Skeletal muscle cell (primary cell): ENCODE measurements at regions not wholly inside any gene's neighbourhood (a gene's known extent, or its start where the extent isn't known, plus 50 kb on each side); places are given as distances from the start of the nearest gene placed in this dataset.
"Not testable (repeated sequence)": the region's sequence is repeated elsewhere in the genome, so short reads cannot be mapped to it uniquely, and the experiment has no call there.

ENCODE experiments used
- DNase-seq: peaks from one replicate; pipeline ENCODE4 v3.0.0-alpha.2; 2010; ENCODE audit warnings: low read depth
- H3K4me3 ChIP-seq: 2 replicates; pipeline ENCODE4 v1.5.1; 2011; ENCODE audit warnings: low read depth, mild to moderate bottlenecking, control low read depth, low read length, moderate library complexity

GRCh38 chr3:147162743-147163142, 243.6 kb downstream of the ZIC4 start:
- DNase-seq: no peak
- no peak overlapping the region for H3K4me3 ChIP-seq

GRCh38 chr3:147161833-147162232, 244.5 kb downstream of the ZIC4 start:
- H3K4me3 ChIP-seq: no peak overlapping the region
- no peak for DNase-seq

DNA sequence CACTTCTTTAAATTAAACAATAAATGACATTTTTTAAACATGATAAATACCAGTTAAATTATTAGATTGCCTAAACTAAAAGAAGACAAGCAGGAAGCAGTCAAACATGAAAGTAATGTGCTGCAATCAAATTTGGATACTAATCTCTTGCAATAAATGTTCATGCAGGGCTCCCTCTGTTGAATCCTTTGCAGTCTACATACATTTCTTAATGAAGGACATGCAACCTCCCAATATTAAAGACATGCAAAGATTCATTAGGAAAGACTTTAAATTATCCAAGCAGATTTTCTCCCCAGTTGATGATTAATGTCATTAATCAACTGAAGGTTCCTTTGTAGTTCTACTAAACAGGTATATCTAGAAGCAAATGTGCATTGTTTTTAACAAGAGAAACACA, 245.4 kb downstream of the ZIC4 start:
- DNase-seq: no peak
- no peak overlapping the region for H3K4me3 ChIP-seq

- H3K4me3 ChIP-seq: no peak overlapping the region
- no peak for DNase-seq
Measured at GRCh38 chr3:147159141-147159540, 247.2 kb downstream of the ZIC4 start.

- no peak overlapping the region for H3K4me3 ChIP-seq
- DNase-seq: peak; percentile 2
Measured at GRCh38 chr3:147157631-147158030, 248.7 kb downstream of the ZIC4 start.

DNA sequence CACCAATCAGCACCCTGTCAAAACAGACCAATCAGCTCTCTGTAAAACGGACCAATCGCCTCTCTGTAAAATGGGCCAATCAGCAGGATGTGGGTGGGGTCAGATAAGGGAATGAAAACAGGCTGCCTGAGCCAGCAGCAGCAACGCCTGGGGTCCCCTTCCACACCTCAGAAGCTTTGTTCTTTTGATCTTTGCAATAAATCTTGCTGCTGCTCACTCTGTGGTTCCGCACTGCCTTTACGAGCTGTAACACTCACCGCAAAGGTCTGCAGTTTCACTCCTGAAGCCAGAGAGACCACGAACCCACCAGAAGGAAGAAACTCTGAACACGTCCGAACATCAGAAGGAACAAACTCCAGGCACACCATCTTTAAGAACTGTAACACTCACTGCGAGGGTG, 251.4 kb downstream of the ZIC4 start:
- DNase-seq, H3K4me3 ChIP-seq: not testable (repeated sequence)

DNA sequence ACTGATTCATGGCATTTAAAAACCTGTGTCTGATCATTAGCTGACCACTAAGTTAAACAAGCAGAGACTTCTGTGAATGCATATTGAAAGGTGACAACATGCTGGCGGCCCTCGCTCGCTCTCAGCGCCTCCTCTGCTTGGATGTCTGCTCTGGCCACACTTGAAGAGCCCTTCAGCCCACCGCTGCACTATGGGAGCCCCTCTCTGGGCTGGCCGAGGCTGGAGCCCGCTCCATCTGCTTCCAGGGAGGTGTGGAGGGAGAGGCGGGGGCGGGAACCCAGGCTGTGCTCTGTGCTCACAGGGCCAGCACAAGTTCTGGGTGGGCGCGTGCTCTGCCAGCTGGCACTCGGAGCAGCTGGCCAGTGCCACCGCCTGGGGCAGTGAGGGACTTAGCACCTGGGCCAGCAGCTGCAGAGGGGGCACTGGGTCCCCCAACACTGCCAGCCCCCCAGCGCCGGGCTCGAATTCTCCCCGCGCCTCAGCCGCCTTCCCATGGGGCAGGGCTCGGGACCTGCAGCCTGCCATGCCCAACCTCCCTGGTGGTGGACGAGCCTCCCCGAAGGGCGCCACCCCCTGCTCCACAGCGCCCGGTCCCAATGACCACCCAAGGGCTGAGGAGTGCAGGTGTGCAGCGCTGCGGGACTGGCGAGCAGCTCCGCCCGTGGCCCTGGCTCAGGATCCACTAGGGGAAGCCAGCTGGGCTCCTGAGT, 252.4 kb downstream of the ZIC4 start:
- DNase-seq: no peak
- no peak overlapping the region for H3K4me3 ChIP-seq

DNA sequence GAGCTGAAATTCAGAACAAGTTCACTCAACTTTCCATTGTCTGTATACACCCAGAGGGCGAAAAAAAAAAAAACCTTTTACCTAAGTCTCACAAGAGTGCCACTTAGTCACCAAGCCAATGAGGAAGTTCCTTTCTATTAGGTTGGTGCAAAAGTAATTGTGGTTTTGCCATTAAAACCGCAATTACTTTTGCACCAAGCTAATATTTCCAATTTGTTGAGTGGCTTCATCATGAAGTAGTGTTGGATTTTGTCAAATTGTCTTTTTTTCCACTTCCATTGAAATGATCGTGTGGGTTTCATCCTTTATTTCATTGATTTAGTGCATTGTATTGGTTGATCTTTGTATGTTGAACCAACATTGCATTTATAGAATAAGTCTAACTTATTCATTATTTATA, 253.9 kb downstream of the ZIC4 start:
- H3K4me3 ChIP-seq: no peak overlapping the region
- DNase-seq: no peak

GRCh38 chr3:147141516-147142288, 264.6 kb downstream of the ZIC4 start:
- DNase-seq: no peak
- H3K4me3 ChIP-seq: no peak overlapping the region

- no peak overlapping the region for H3K4me3 ChIP-seq
- DNase-seq: no peak
Measured at GRCh38 chr3:147139341-147139740, 267.0 kb downstream of the ZIC4 start.

DNA sequence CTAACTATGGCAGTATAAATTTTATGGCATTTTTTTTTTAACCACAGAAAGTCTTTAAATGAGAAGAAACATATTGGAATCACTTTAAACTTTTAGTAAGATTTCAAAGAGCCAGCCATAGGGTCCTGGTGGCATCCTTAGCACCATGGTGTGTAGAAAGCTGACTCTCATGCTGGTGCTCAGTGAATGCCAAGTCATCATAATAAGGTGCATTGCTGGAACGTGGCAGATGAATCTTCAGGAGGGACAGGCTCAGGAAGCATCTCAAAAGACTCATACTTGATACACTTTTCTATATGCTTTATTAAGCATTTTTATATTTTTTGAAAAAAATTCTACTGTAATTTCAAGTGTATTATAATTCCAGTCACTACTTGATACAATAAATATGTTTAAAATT, 274.2 kb downstream of the ZIC4 start:
- no peak for DNase-seq
- H3K4me3 ChIP-seq: no peak overlapping the region

GRCh38 chr3:147130461-147130860, 275.9 kb downstream of the ZIC4 start:
- no peak for DNase-seq
- H3K4me3 ChIP-seq: no peak overlapping the region

DNA sequence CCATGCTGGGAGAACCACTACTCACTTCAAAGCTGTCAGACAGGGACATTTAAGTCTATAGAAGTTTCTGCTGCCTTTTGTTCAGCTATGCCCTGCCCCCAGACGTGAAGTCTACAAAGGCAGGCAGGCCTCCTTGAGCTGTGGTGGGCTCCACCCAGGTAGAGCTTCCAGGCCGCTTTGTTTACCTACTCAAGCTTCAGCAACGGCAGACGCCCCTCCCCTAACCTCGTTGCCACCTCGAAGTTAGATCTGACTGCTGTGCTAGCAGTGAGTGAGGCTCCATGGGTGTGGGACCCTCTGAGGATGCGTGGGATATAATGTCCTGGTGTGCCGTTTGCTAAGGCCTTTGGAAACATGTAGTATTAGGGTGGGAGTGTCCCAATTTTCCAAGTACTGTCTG, 276.7 kb downstream of the ZIC4 start:
- no peak overlapping the region for H3K4me3 ChIP-seq
- DNase-seq: no peak

GRCh38 chr3:147122350-147122749, 284.0 kb downstream of the ZIC4 start:
- H3K4me3 ChIP-seq: no peak overlapping the region
- DNase-seq: no peak

GRCh38 chr3:147119989-147120388, 286.4 kb downstream of the ZIC4 start:
- H3K4me3 ChIP-seq: no peak overlapping the region
- no peak for DNase-seq

- no peak overlapping the region for H3K4me3 ChIP-seq
- no peak for DNase-seq
Measured at GRCh38 chr3:147119346-147119745, 287.0 kb downstream of the ZIC4 start.

GRCh38 chr3:147118611-147119010, 287.7 kb downstream of the ZIC4 start:
- H3K4me3 ChIP-seq: no peak overlapping the region
- no peak for DNase-seq

- H3K4me3 ChIP-seq: no peak overlapping the region
Measured at GRCh38 chr3:147117631-147118030, 288.7 kb downstream of the ZIC4 start.

GRCh38 chr3:147113293-147114044, 292.9 kb downstream of the ZIC4 start:
- no peak overlapping the region for H3K4me3 ChIP-seq
- DNase-seq: peak; percentile 85

More at GRCh38 chr3:147117631-147118030, 288.7 kb downstream of the ZIC4 start:
- DNase-seq: no peak

GRCh38 chr3:147099076-147099475, 307.3 kb downstream of the ZIC4 start:
- no peak overlapping the region for H3K4me3 ChIP-seq
- DNase-seq: no peak
